ENCODE measurements at regions not wholly inside any gene's neighbourhood (a gene's known extent, or its start where the extent isn't known, plus 50 kb on each side); places are given as distances from the start of the nearest gene placed in this dataset.
A peak's percentile ranks its signal among the peaks of the same experiment; 100 is the strongest.
"Not testable (repeated sequence)": the region's sequence is repeated elsewhere in the genome, so short reads cannot be mapped to it uniquely, and the experiment has no call there.

GRCh38 chr16:29155131-29155865, 170.4 kb downstream of the LAT start:
- DNase-seq (ENCODE audit: low read depth); in situ Hi-C loops (cut with HindIII; ENCODE audit: low pct_unique_long_range_greater_than_20kb, low sequenced_read_pairs): not testable (repeated sequence)

- in situ Hi-C loops (cut with HindIII; ENCODE audit: low pct_unique_long_range_greater_than_20kb, low sequenced_read_pairs): no loop called here
- DNase-seq (ENCODE audit: low read depth): peak; percentile 15
Observed at GRCh38 chr16:29154676-29155121, 169.8 kb downstream of the LAT start.

GRCh38 chr16:29154088-29154487, 169.2 kb downstream of the LAT start:
- no peak for DNase-seq (ENCODE audit: low read depth)
- in situ Hi-C loops (cut with HindIII; ENCODE audit: low pct_unique_long_range_greater_than_20kb, low sequenced_read_pairs): no loop called here

- in situ Hi-C loops (cut with HindIII; ENCODE audit: low pct_unique_long_range_greater_than_20kb, low sequenced_read_pairs); DNase-seq (ENCODE audit: low read depth): not testable (repeated sequence)
Observed at GRCh38 chr16:29153307-29153706, 168.5 kb downstream of the LAT start.

GRCh38 chr16:29152544-29153031, 167.7 kb downstream of the LAT start:
- DNase-seq (ENCODE audit: low read depth); in situ Hi-C loops (cut with HindIII; ENCODE audit: low pct_unique_long_range_greater_than_20kb, low sequenced_read_pairs): not testable (repeated sequence)

GRCh38 chr16:29151317-29151716, 166.5 kb downstream of the LAT start:
- in situ Hi-C loops (cut with HindIII; ENCODE audit: low pct_unique_long_range_greater_than_20kb, low sequenced_read_pairs): no loop called here
- DNase-seq (ENCODE audit: low read depth): no peak

GRCh38 chr16:29149912-29150311, 165.1 kb downstream of the LAT start:
- not testable (repeated sequence) for DNase-seq (ENCODE audit: low read depth)
- in situ Hi-C loops (cut with HindIII; ENCODE audit: low pct_unique_long_range_greater_than_20kb, low sequenced_read_pairs): loop anchor here (25.0 kb wide), 1 partner anchor 188 kb away; the partner anchor contains the start of genes NFATC2IP and SPNS1

- in situ Hi-C loops (cut with HindIII; ENCODE audit: low pct_unique_long_range_greater_than_20kb, low sequenced_read_pairs): loop anchor here (25.0 kb wide), 1 partner anchor 187 kb away; the partner anchor contains the start of genes NFATC2IP and SPNS1
- no peak for DNase-seq (ENCODE audit: low read depth)
Observed at GRCh38 chr16:29148867-29149272, 164.0 kb downstream of the LAT start.

- in situ Hi-C loops (cut with HindIII; ENCODE audit: low pct_unique_long_range_greater_than_20kb, low sequenced_read_pairs): loop anchor here (25.0 kb wide), 1 partner anchor 186 kb away; the partner anchor contains the start of genes NFATC2IP and SPNS1
- no peak for DNase-seq (ENCODE audit: low read depth)
Observed at GRCh38 chr16:29148131-29148691, 163.4 kb downstream of the LAT start.

GRCh38 chr16:29147710-29148109, 162.9 kb downstream of the LAT start:
- DNase-seq (ENCODE audit: low read depth): not testable (repeated sequence)
- in situ Hi-C loops (cut with HindIII; ENCODE audit: low pct_unique_long_range_greater_than_20kb, low sequenced_read_pairs): loop anchor here (25.0 kb wide), 1 partner anchor 185 kb away; the partner anchor contains the start of genes NFATC2IP and SPNS1

- in situ Hi-C loops (cut with HindIII; ENCODE audit: low pct_unique_long_range_greater_than_20kb, low sequenced_read_pairs): loop anchor here (25.0 kb wide), 1 partner anchor 185 kb away; the partner anchor contains the start of genes NFATC2IP and SPNS1
- not testable (repeated sequence) for DNase-seq (ENCODE audit: low read depth)
Observed at GRCh38 chr16:29146808-29147643, 162.2 kb downstream of the LAT start.

GRCh38 chr16:29146266-29146665, 161.4 kb downstream of the LAT start:
- in situ Hi-C loops (cut with HindIII; ENCODE audit: low pct_unique_long_range_greater_than_20kb, low sequenced_read_pairs): loop anchor here (25.0 kb wide), 1 partner anchor 184 kb away; the partner anchor contains the start of genes NFATC2IP and SPNS1
- DNase-seq (ENCODE audit: low read depth): no peak

GRCh38 chr16:29145486-29146225, 160.8 kb downstream of the LAT start:
- not testable (repeated sequence) for DNase-seq (ENCODE audit: low read depth)
- in situ Hi-C loops (cut with HindIII; ENCODE audit: low pct_unique_long_range_greater_than_20kb, low sequenced_read_pairs): loop anchor here (25.0 kb wide), 1 partner anchor 183 kb away; the partner anchor contains the start of genes NFATC2IP and SPNS1

GRCh38 chr16:29145086-29145485, 160.2 kb downstream of the LAT start:
- in situ Hi-C loops (cut with HindIII; ENCODE audit: low pct_unique_long_range_greater_than_20kb, low sequenced_read_pairs): loop anchor here (25.0 kb wide), 1 partner anchor 183 kb away; the partner anchor contains the start of genes NFATC2IP and SPNS1
- DNase-seq (ENCODE audit: low read depth): not testable (repeated sequence)

- not testable (repeated sequence) for DNase-seq (ENCODE audit: low read depth)
- in situ Hi-C loops (cut with HindIII; ENCODE audit: low pct_unique_long_range_greater_than_20kb, low sequenced_read_pairs): loop anchor here (25.0 kb wide), 1 partner anchor 182 kb away; the partner anchor contains the start of genes NFATC2IP and SPNS1
Observed at GRCh38 chr16:29144669-29145062, 159.8 kb downstream of the LAT start.

- in situ Hi-C loops (cut with HindIII; ENCODE audit: low pct_unique_long_range_greater_than_20kb, low sequenced_read_pairs): loop anchor here (25.0 kb wide), 1 partner anchor 182 kb away; the partner anchor contains the start of genes NFATC2IP and SPNS1
- DNase-seq (ENCODE audit: low read depth): not testable (repeated sequence)
Observed at GRCh38 chr16:29143739-29144668, 159.2 kb downstream of the LAT start.

Measured in Caki2 (cell line).